HCT116 (cell line): ENCODE measurements at regions not wholly inside any gene's neighbourhood (a gene's known extent, or its start where the extent isn't known, plus 50 kb on each side); places are given as distances from the start of the nearest gene placed in this dataset.

Source experiments
- ELF1 ChIP-seq: IDR thresholded peaks from 2 replicates; pipeline ENCODE4 v1.6.1; 2012; ENCODE audit warnings: low read depth, borderline replicate concordance
- EZH2 ChIP-seq: fragments of 200-600 bp; sonication (generic); IDR thresholded peaks from 2 replicates; pipeline ENCODE4 v1.6.1; 2017; ENCODE audit warnings: antibody characterized with exemption, mixed run types
- JUND ChIP-seq: IDR thresholded peaks from 2 replicates; pipeline ENCODE4 v1.6.1; 2012
- POLR2A ChIP-seq: IDR thresholded peaks from 2 replicates; pipeline ENCODE4 v1.7.0; 2011; ENCODE audit warnings: borderline replicate concordance; ENCODE audit not compliant: insufficient read depth, insufficient read length; ENCODE audit errors: extremely low read depth
- POLR2AphosphoS5 ChIP-seq: IDR thresholded peaks from 2 replicates; pipeline ENCODE4 v1.6.1; 2011; ENCODE audit warnings: mild to moderate bottlenecking, low read depth, low read length, moderate library complexity
- YY1 ChIP-seq: IDR thresholded peaks from 2 replicates; pipeline ENCODE4 v1.6.1; 2011; ENCODE audit warnings: low read length, low read depth, moderate library complexity, mild to moderate bottlenecking; ENCODE audit not compliant: insufficient replicate concordance; ENCODE audit errors: extremely low read depth
- ZFX ChIP-seq: fragments of 450-650 bp; IDR thresholded peaks from 2 replicates; pipeline ENCODE4 v1.6.1; 2017
- TF ChIP-seq, protein P1 (sequence below), 3 experiments: fragments of 200-600 bp in 1 of 3; sonication (generic) in 1 of 3; IDR thresholded peaks in 2 of 3; conservative IDR thresholded peaks in 1 of 3; 2 replicates each; pipeline ENCODE4 v1.5.1; 2012 to 2017; ENCODE audit warnings: low read depth in 2 of 3, low read length in 2 of 3, antibody characterized with exemption in 1 of 3, borderline replicate concordance in 1 of 3, control low read depth in 1 of 3, mild to moderate bottlenecking in 1 of 3, mixed read lengths in 1 of 3, mixed run types in 1 of 3, moderate library complexity in 1 of 3; ENCODE audit not compliant: insufficient read depth in 1 of 3
- TF ChIP-seq, protein P2 (sequence below): IDR thresholded peaks from 2 replicates; pipeline ENCODE4 v1.6.1; 2012
- TF ChIP-seq, protein P3 (sequence below): IDR thresholded peaks from 2 replicates; pipeline ENCODE4 v1.6.1; 2012
- TF ChIP-seq, protein P4 (sequence below): IDR thresholded peaks from 2 replicates; pipeline ENCODE4 v1.6.1; 2012; ENCODE audit warnings: low read depth

DNA sequence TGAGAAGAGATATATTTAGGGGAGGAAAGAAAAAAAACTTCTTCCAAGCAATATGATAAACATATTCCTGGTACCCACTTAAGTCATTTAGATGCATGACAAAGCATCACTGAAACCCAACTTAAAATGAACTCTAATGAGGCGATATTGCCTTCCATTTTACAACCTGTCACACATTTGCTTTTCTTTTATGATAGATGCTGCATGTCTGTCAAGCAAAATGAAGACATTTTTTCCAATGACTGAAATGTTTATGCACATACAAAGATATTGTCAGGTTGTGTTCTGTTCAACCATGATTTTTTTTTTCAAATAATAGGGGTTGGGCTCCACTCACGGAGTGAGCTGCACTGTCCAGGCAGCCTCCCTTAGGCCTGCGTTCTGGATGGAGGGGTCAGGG, 894.4 kb downstream of the SORCS3 start:
- TF ChIP-seq POLR2A (no peak), YY1 (no peak), ZFX (no peak), JUND (no peak), EZH2 (no peak), POLR2AphosphoS5 (no peak), ELF1 (no peak)
- TF ChIP-seq, protein P1, sequence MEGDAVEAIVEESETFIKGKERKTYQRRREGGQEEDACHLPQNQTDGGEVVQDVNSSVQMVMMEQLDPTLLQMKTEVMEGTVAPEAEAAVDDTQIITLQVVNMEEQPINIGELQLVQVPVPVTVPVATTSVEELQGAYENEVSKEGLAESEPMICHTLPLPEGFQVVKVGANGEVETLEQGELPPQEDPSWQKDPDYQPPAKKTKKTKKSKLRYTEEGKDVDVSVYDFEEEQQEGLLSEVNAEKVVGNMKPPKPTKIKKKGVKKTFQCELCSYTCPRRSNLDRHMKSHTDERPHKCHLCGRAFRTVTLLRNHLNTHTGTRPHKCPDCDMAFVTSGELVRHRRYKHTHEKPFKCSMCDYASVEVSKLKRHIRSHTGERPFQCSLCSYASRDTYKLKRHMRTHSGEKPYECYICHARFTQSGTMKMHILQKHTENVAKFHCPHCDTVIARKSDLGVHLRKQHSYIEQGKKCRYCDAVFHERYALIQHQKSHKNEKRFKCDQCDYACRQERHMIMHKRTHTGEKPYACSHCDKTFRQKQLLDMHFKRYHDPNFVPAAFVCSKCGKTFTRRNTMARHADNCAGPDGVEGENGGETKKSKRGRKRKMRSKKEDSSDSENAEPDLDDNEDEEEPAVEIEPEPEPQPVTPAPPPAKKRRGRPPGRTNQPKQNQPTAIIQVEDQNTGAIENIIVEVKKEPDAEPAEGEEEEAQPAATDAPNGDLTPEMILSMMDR (IDR thresholded peaks at IDR 0.05 in 2 of 3, conservative IDR thresholded peaks at IDR 0.05 in 1 of 3; ENCODE audit: borderline replicate concordance in 1 of 3, insufficient read depth in 1 of 3, low read depth in 2 of 3, low read length in 2 of 3) = no peak
- TF ChIP-seq, protein P2, sequence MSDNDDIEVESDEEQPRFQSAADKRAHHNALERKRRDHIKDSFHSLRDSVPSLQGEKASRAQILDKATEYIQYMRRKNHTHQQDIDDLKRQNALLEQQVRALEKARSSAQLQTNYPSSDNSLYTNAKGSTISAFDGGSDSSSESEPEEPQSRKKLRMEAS = no peak
- TF ChIP-seq, protein P3, sequence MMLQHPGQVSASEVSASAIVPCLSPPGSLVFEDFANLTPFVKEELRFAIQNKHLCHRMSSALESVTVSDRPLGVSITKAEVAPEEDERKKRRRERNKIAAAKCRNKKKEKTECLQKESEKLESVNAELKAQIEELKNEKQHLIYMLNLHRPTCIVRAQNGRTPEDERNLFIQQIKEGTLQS = no peak
- TF ChIP-seq, protein P4, sequence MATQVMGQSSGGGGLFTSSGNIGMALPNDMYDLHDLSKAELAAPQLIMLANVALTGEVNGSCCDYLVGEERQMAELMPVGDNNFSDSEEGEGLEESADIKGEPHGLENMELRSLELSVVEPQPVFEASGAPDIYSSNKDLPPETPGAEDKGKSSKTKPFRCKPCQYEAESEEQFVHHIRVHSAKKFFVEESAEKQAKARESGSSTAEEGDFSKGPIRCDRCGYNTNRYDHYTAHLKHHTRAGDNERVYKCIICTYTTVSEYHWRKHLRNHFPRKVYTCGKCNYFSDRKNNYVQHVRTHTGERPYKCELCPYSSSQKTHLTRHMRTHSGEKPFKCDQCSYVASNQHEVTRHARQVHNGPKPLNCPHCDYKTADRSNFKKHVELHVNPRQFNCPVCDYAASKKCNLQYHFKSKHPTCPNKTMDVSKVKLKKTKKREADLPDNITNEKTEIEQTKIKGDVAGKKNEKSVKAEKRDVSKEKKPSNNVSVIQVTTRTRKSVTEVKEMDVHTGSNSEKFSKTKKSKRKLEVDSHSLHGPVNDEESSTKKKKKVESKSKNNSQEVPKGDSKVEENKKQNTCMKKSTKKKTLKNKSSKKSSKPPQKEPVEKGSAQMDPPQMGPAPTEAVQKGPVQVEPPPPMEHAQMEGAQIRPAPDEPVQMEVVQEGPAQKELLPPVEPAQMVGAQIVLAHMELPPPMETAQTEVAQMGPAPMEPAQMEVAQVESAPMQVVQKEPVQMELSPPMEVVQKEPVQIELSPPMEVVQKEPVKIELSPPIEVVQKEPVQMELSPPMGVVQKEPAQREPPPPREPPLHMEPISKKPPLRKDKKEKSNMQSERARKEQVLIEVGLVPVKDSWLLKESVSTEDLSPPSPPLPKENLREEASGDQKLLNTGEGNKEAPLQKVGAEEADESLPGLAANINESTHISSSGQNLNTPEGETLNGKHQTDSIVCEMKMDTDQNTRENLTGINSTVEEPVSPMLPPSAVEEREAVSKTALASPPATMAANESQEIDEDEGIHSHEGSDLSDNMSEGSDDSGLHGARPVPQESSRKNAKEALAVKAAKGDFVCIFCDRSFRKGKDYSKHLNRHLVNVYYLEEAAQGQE = no peak
